NAMALWA (cell line): ENCODE measurements at regions not wholly inside any gene's neighbourhood (a gene's known extent, or its start where the extent isn't known, plus 50 kb on each side); places are given as distances from the start of the nearest gene placed in this dataset.
A peak's percentile ranks its signal among the peaks of the same experiment; 100 is the strongest.

ENCODE experiments used
- DNase-seq: peaks from one replicate; pipeline ENCODE4 v3.0.0-alpha.2; 2015; ENCODE audit warnings: low spot score

GRCh38 chr11:81174646-81175330, 1558.9 kb downstream of the FAM181B start:
- DNase-seq, result no peak

- no peak for DNase-seq
Measured at GRCh38 chr11:81165164-81165563, 1568.5 kb downstream of the FAM181B start.

GRCh38 chr11:81159900-81160299, 1573.8 kb downstream of the FAM181B start:
- no peak for DNase-seq

GRCh38 chr11:81135570-81135969, 1598.1 kb downstream of the FAM181B start:
- DNase-seq, result no peak

GRCh38 chr11:81129618-81130017, 1604.0 kb downstream of the FAM181B start:
- DNase-seq, result no peak

GRCh38 chr11:81112718-81113117, 1620.9 kb downstream of the FAM181B start:
- DNase-seq, result no peak

- no peak for DNase-seq
Measured at GRCh38 chr11:81104051-81104450, 1629.6 kb downstream of the FAM181B start.

- no peak for DNase-seq
Measured at GRCh38 chr11:81098471-81098870, 1635.2 kb downstream of the FAM181B start.

- no peak for DNase-seq
Measured at GRCh38 chr11:81092522-81092921, 1641.1 kb downstream of the FAM181B start.

- DNase-seq, result no peak
Measured at GRCh38 chr11:81089242-81089641, 1644.4 kb downstream of the FAM181B start.

- no peak for DNase-seq
Measured at GRCh38 chr11:81080476-81080875, 1639.6 kb upstream of the TENM4 start.

GRCh38 chr11:81072273-81072672, 1631.4 kb upstream of the TENM4 start:
- no peak for DNase-seq

- no peak for DNase-seq
Measured at GRCh38 chr11:81071606-81072005, 1630.8 kb upstream of the TENM4 start.

GRCh38 chr11:81070948-81071347, 1630.1 kb upstream of the TENM4 start:
- peak; percentile 6 for DNase-seq

GRCh38 chr11:81059356-81059755, 1618.5 kb upstream of the TENM4 start:
- DNase-seq, result no peak

- no peak for DNase-seq
Measured at GRCh38 chr11:81052344-81053158, 1611.7 kb upstream of the TENM4 start.

GRCh38 chr11:81039916-81040524, 1599.2 kb upstream of the TENM4 start:
- DNase-seq, result no peak

GRCh38 chr11:81036168-81036870, 1595.5 kb upstream of the TENM4 start:
- no peak for DNase-seq

- DNase-seq, result no peak
Measured at GRCh38 chr11:81033779-81034540, 1593.1 kb upstream of the TENM4 start.

- no peak for DNase-seq
Measured at GRCh38 chr11:81032906-81033305, 1592.1 kb upstream of the TENM4 start.

- DNase-seq, result no peak
Measured at GRCh38 chr11:81030186-81030585, 1589.4 kb upstream of the TENM4 start.

- DNase-seq, result no peak
Measured at GRCh38 chr11:81026032-81026431, 1585.2 kb upstream of the TENM4 start.
